CD4-positive, alpha-beta T cell treated with Interleukin-2 at 100 ng/mL for 4 hours (primary cell): ENCODE measurements at regions not wholly inside any gene's neighbourhood (a gene's known extent, or its start where the extent isn't known, plus 50 kb on each side); places are given as distances from the start of the nearest gene placed in this dataset.

Experiments
- DNase-seq: peaks from one replicate; pipeline ENCODE4 v3.0.0-alpha.2; 2020; ENCODE audit warnings: low spot score

GRCh38 chr3:13135811-13136321 lies 62.6 kb upstream of the IQSEC1 start:
- DNase-seq: no peak

GRCh38 chr3:13135251-13135810 lies 62.1 kb upstream of the IQSEC1 start:
- DNase-seq: no peak

GRCh38 chr3:13134879-13135206 lies 61.6 kb upstream of the IQSEC1 start:
- no peak for DNase-seq

- DNase-seq: no peak
These were observed 61.1 kb upstream of the IQSEC1 start for GRCh38 chr3:13134166-13134878.

GRCh38 chr3:13133471-13133981 lies 60.3 kb upstream of the IQSEC1 start:
- DNase-seq: no peak

- no peak for DNase-seq
These were observed 59.6 kb upstream of the IQSEC1 start for GRCh38 chr3:13132731-13133410.

GRCh38 chr3:13132281-13132680 lies 59.1 kb upstream of the IQSEC1 start:
- no peak for DNase-seq

- no peak for DNase-seq
These were observed 57.4 kb upstream of the IQSEC1 start for GRCh38 chr3:13130464-13131193.

GRCh38 chr3:13125092-13126015 lies 52.1 kb upstream of the IQSEC1 start:
- DNase-seq: no peak

GRCh38 chr3:13124631-13125030 lies 51.4 kb upstream of the IQSEC1 start:
- no peak for DNase-seq

GRCh38 chr3:13123765-13124164 lies 50.5 kb upstream of the IQSEC1 start:
- DNase-seq: no peak

- DNase-seq: no peak
These were observed 49.9 kb upstream of the IQSEC1 start for GRCh38 chr3:13123013-13123654.
